ENCODE measurements at regions not wholly inside any gene's neighbourhood (a gene's known extent, or its start where the extent isn't known, plus 50 kb on each side); places are given as distances from the start of the nearest gene placed in this dataset.
A peak's percentile ranks its signal among the peaks of the same experiment; 100 is the strongest.

GRCh38 chr4:112858751-112859150, 190.7 kb upstream of the ANK2 start:
- DNase-seq (ENCODE audit: low spot score in 2 of 2) = no peak
- Histone ChIP-seq H3K9me3 (no peaks in the 10 kb centered on the region), H3K36me3 (no peaks in the 10 kb centered on the region), H3K27me3 (no peaks in the 10 kb centered on the region), H3K4me1 (peaks cover 0 to 38% (median 3%) of the 10 kb centered on the region in 4 donors), H3K4me3 (no peak overlapping the region), H3K27ac (no peak overlapping the region)
- no peak for TF ChIP-seq POLR2A (IDR thresholded peaks at IDR 0.05)
- no peak for TF ChIP-seq CTCF (IDR thresholded peaks at IDR 0.05)
- TF ChIP-seq EP300 (IDR thresholded peaks at IDR 0.05) = no peak
- 92 to 98% methylated on average over 3 of the region's 3 CpGs for WGBS, 2 donors

GRCh38 chr4:112859456-112860184, 189.8 kb upstream of the ANK2 start:
- no peak for TF ChIP-seq EP300 (IDR thresholded peaks at IDR 0.05)
- no peak for TF ChIP-seq CTCF (IDR thresholded peaks at IDR 0.05)
- TF ChIP-seq POLR2A (IDR thresholded peaks at IDR 0.05) = no peak
- WGBS, 2 donors = 69 to 72% methylated on average over 2 of the region's 2 CpGs
- Histone ChIP-seq H3K4me3 (no peak overlapping the region), H3K27me3 (no peaks in the 10 kb centered on the region), H3K9me3 (no peaks in the 10 kb centered on the region), H3K4me1 (peaks cover 0 to 38% (median 3%) of the 10 kb centered on the region in 4 donors), H3K36me3 (no peaks in the 10 kb centered on the region), H3K27ac (no peak overlapping the region)
- DNase-seq (ENCODE audit: low spot score in 2 of 2) = no peak

DNA sequence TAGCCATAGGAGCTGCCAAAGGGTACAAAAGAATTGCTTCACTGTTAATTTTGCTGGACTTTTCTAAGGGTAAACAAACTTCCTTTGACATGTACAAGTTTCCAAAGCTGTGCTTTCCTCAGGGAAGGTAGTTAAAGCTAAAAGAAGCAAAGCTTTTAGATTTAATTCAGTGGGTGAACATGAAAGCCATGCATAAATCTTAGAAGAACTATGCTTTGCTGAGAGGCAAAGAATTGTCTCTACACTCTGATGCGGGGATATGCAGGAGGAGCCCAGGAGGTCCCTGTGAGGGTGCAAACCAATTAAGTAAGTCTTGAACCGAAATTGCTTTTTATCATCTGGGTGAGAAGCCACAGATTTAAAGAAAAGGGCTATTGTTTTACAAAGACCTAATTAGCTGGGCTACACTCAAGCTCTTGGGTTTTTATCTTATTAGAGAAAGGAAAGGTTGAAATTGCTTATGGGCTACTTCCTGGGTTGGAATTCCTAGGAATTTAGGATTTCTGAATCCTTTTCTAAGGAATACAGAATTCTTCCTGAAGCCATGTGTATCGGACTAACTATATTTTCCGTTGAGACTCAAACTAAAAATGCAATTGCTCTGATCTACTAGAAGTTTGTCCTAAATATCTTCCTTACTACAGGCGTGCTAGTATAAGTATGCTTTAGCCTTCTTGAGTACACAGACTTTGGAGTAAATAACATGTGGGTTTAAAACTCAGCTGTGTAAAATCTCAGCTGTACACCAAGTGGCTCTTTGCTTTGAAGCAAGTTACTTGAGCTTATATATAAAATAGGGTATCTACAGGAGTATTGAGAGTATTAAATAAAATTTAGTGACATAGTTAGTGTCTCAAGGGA, 188.4 kb upstream of the ANK2 start:
- H3K27me3 ChIP-seq = no peaks in the 10 kb centered on the region
- H3K27ac ChIP-seq = peak overlapping the region in 2 of 4 donors; percentile 54 to 75
- no peak for DNase-seq (ENCODE audit: low spot score in 2 of 2)
- H3K4me1 ChIP-seq = peaks cover 0 to 38% (median 3%) of the 10 kb centered on the region in 4 donors
- TF ChIP-seq CTCF (IDR thresholded peaks at IDR 0.05) (no peak), EP300 (IDR thresholded peaks at IDR 0.05) (no peak), POLR2A (IDR thresholded peaks at IDR 0.05) (no peak)
- peak overlapping the region in 1 of 4 donors; percentile 9 for H3K4me3 ChIP-seq
- 32 to 42% methylated on average over 5 of the region's 5 CpGs for WGBS, 2 donors
- H3K36me3 ChIP-seq = no peaks in the 10 kb centered on the region
- no peaks in the 10 kb centered on the region for H3K9me3 ChIP-seq

DNA sequence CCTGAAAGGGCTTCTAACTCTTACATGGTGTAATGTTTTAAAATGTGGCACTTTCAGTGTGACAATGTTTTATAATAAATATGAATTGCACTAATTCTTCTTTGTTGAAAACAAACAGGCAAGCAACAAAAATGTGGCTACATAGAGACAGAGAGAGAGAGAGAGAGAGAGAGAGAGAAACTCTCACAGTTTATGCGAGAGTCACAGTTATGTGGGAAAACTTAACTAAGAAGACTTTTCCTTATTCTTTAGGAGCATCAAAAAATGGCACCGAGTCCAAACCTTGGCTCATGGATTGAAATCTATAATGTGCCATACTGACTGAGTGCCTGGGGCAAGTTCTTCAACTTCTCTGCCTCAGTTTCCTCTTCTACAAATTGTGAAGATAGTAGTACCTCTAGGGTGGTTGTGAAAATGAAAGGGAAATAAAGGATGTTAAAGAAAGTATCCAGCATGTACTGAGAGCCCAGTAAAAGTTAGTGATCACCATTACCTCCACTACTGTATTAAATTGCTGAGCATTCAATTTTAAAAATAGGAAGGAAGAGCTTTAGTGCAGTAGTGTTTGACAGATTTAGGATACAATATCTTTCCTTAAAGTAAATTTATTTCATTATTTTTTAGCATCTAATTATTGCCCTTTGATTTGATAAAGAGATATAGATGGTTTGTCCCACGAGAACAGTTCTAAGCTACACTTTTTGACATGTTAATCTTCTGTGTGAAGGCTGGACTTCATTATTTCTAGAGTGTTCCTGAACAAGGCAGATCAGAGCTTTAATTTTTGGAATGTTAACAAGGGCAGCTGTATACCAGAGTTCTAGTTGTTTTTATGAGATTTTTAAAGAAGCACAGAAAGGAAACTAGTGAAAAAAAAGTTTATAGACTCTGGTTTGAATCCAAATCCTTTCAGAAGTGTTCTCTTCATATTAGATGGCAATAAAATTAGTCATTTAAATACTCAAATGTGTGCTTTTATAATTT, 187.5 kb upstream of the ANK2 start:
- DNase-seq (ENCODE audit: low spot score in 2 of 2) = no peak
- H3K9me3 ChIP-seq = no peaks in the 10 kb centered on the region
- no peaks in the 10 kb centered on the region for H3K27me3 ChIP-seq
- H3K27ac ChIP-seq = peak overlapping the region in 3 of 4 donors; percentile 29 to 75 (median 54)
- peak overlapping the region in 1 of 4 donors; percentile 9 for H3K4me3 ChIP-seq
- no peak for TF ChIP-seq CTCF (IDR thresholded peaks at IDR 0.05)
- no peak for TF ChIP-seq EP300 (IDR thresholded peaks at IDR 0.05)
- TF ChIP-seq POLR2A (IDR thresholded peaks at IDR 0.05) = no peak
- no peaks in the 10 kb centered on the region for H3K36me3 ChIP-seq
- 31 to 37% methylated on average over 3 of the region's 3 CpGs for WGBS, 2 donors
- peaks cover 0 to 37% (median 3%) of the 10 kb centered on the region in 4 donors for H3K4me1 ChIP-seq
